PC-9 (cell line): ENCODE measurements at regions not wholly inside any gene's neighbourhood (a gene's known extent, or its start where the extent isn't known, plus 50 kb on each side); places are given as distances from the start of the nearest gene placed in this dataset.

Experiments
- BruUV-seq: library from RNA; stranded (reverse); fragments of 400-500 nt; replicated peaks from 2 replicates; lab custom pipeline; 2021; lab: Mats Ljungman, UMichigan
- CTCF ChIA-PET: fragments of 300-600 bp; sonication (Branson Sonifier 250); formaldehyde crosslinking; loops from one replicate; lab custom pipeline; 2022; ENCODE audit warnings: antibody characterized with exemption; lab: Charles Lee
- POLR2A ChIA-PET: fragments of 300-600 bp; sonication (Branson Sonifier 250); formaldehyde crosslinking; loops from one replicate; lab custom pipeline; 2022; ENCODE audit warnings: antibody characterized with exemption; ENCODE audit not compliant: unreplicated experiment; lab: Charles Lee
- DNase-seq, 2 experiments: peaks; one replicate each; pipeline versions ENCODE4 v3.0.0 to v3.0.0-alpha.2; 2015 to 2022; ENCODE audit warnings: mixed read lengths in 1 of 2
- H2AFZ ChIP-seq: fragments of 200-600 bp; sonication (generic); 2 replicates; pipeline ENCODE4 v1.8.1; 2017; ENCODE audit warnings: antibody characterized with exemption
- H3F3A ChIP-seq: fragments of 200-600 bp; sonication (generic); 2 replicates; pipeline ENCODE4 v1.8.1; 2017; ENCODE audit warnings: antibody characterized with exemption, mild to moderate bottlenecking, low read depth; ENCODE audit not compliant: insufficient read depth
- H3K27ac ChIP-seq: fragments of 200-600 bp; sonication (generic); 2 replicates; pipeline ENCODE4 v1.6.1; 2016; ENCODE audit warnings: mixed run types
- H3K27me3 ChIP-seq: fragments of 200-600 bp; sonication (generic); 2 replicates; pipeline ENCODE4 v1.6.1; 2016; ENCODE audit warnings: low read depth, mixed run types; ENCODE audit not compliant: insufficient read depth
- H3K36me3 ChIP-seq: fragments of 200-600 bp; sonication (generic); 2 replicates; pipeline ENCODE4 v1.6.1; 2016; ENCODE audit warnings: low read depth, mixed run types
- H3K4me1 ChIP-seq: fragments of 200-600 bp; sonication (generic); replicated peaks from 2 replicates; pipeline ENCODE4 v1.6.1; 2016; ENCODE audit warnings: mixed run types; ENCODE audit not compliant: insufficient read depth
- H3K4me2 ChIP-seq: fragments of 200-600 bp; sonication (generic); 2 replicates; pipeline ENCODE4 v1.6.1; 2017; ENCODE audit warnings: mixed run types
- H3K4me3 ChIP-seq: fragments of 200-600 bp; sonication (generic); 2 replicates; pipeline ENCODE4 v1.6.1; 2016; ENCODE audit warnings: mixed run types
- H3K79me2 ChIP-seq: fragments of 200-600 bp; sonication (generic); 2 replicates; pipeline ENCODE4 v1.6.1; 2017; ENCODE audit warnings: low read depth, mixed run types
- H3K9me2 ChIP-seq: fragments of 200-600 bp; sonication (generic); 2 replicates; pipeline ENCODE4 v1.8.1; 2017; ENCODE audit warnings: mild to moderate bottlenecking; ENCODE audit not compliant: insufficient read depth
- H3K9me3 ChIP-seq: fragments of 200-600 bp; sonication (generic); 2 replicates; pipeline ENCODE4 v1.8.1; 2016; ENCODE audit warnings: low read depth; ENCODE audit not compliant: insufficient read depth
- H4K20me1 ChIP-seq: fragments of 200-600 bp; sonication (generic); 2 replicates; pipeline ENCODE4 v1.8.1; 2017; ENCODE audit not compliant: insufficient read depth
- EZH2 ChIP-seq: fragments of 200-600 bp; sonication (generic); IDR thresholded peaks from 2 replicates; pipeline ENCODE4 v1.8.0; 2017; ENCODE audit warnings: antibody characterized with exemption, low read depth
- intact Hi-C: fragments of 100-400 bp; cut with micrococcal nuclease; formaldehyde crosslinking; loops from one replicate; pipeline ENCODE4 v1.10.0; 2022; ENCODE audit not compliant: unreplicated experiment
- TF ChIP-seq, protein P1 (sequence below): fragments of 200-600 bp; sonication (generic); conservative IDR thresholded peaks from 2 replicates; pipeline ENCODE4 v1.6.1; 2017; ENCODE audit warnings: mixed run types, antibody characterized with exemption, mild to moderate bottlenecking, moderate library complexity

GRCh38 chr18:56214706-56215105 lies 423.7 kb downstream of the TXNL1 start:
- Histone ChIP-seq H4K20me1 (no peaks in the 10 kb centered on the region), H2AFZ (no peak overlapping the region), H3F3A (no peaks in the 10 kb centered on the region), H3K4me2 (no peak overlapping the region), H3K9me2 (no peaks in the 10 kb centered on the region), H3K9me3 (no peaks in the 10 kb centered on the region; the same call in 1 of the 2 replicates), H3K4me1 (no peaks in the 10 kb centered on the region), H3K36me3 (no peaks in the 10 kb centered on the region), H3K4me3 (no peak overlapping the region), H3K27ac (no peak overlapping the region), H3K27me3 (no peaks in the 10 kb centered on the region), H3K79me2 (no peaks in the 10 kb centered on the region)
- TF ChIP-seq EZH2, result no peak
- TF ChIP-seq, protein P1, sequence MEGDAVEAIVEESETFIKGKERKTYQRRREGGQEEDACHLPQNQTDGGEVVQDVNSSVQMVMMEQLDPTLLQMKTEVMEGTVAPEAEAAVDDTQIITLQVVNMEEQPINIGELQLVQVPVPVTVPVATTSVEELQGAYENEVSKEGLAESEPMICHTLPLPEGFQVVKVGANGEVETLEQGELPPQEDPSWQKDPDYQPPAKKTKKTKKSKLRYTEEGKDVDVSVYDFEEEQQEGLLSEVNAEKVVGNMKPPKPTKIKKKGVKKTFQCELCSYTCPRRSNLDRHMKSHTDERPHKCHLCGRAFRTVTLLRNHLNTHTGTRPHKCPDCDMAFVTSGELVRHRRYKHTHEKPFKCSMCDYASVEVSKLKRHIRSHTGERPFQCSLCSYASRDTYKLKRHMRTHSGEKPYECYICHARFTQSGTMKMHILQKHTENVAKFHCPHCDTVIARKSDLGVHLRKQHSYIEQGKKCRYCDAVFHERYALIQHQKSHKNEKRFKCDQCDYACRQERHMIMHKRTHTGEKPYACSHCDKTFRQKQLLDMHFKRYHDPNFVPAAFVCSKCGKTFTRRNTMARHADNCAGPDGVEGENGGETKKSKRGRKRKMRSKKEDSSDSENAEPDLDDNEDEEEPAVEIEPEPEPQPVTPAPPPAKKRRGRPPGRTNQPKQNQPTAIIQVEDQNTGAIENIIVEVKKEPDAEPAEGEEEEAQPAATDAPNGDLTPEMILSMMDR, result no peak
- BruUV-seq, result no TSS peak
- CTCF ChIA-PET, result no interaction called here
- no peak for DNase-seq
- POLR2A ChIA-PET, result no interaction called here
- intact Hi-C loops, result no loop called here

DNA sequence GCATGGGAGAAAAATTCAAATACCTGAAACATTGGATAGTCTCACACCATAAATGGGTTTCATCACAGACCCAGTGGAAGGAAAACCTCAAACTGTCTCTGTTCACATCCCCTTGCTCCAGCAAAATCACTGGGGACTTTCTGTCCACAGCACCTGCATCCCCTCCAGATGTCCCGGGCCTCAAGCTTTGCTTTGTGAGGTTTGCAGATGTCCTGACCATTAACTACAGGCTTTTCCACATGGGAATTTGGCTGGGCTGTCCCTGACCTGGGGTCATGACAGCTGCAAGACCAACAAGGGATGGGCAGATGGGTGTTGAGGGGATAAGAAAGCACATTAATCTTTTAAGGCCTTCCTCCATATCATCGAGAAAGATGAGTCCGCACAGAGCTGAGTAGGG lies 427.9 kb downstream of the TXNL1 start:
- no peaks in the 10 kb centered on the region for H3K9me2 ChIP-seq
- H3F3A ChIP-seq, result no peaks in the 10 kb centered on the region
- no peak overlapping the region for H3K4me2 ChIP-seq
- no peak overlapping the region for H3K27ac ChIP-seq
- H3K4me1 ChIP-seq, result no peaks in the 10 kb centered on the region
- H3K36me3 ChIP-seq, result no peaks in the 10 kb centered on the region
- CTCF ChIA-PET, result no interaction called here
- H3K27me3 ChIP-seq, result no peaks in the 10 kb centered on the region
- no TSS peak for BruUV-seq
- POLR2A ChIA-PET, result no interaction called here
- DNase-seq, result no peak
- intact Hi-C loops, result no loop called here
- TF ChIP-seq, protein P1, result no peak
- no peak for TF ChIP-seq EZH2
- H3K9me3 ChIP-seq, result no peaks in the 10 kb centered on the region
- H3K4me3 ChIP-seq, result no peak overlapping the region
- H4K20me1 ChIP-seq, result no peaks in the 10 kb centered on the region
- no peak overlapping the region for H2AFZ ChIP-seq
- H3K79me2 ChIP-seq, result no peaks in the 10 kb centered on the region

GRCh38 chr18:56207989-56208388 lies 430.4 kb downstream of the TXNL1 start:
- no peaks in the 10 kb centered on the region for H3K4me1 ChIP-seq
- H3K79me2 ChIP-seq, result no peaks in the 10 kb centered on the region
- H3K27ac ChIP-seq, result no peak overlapping the region
- H3K4me2 ChIP-seq, result no peak overlapping the region
- H2AFZ ChIP-seq, result no peak overlapping the region
- H3K27me3 ChIP-seq, result no peaks in the 10 kb centered on the region
- POLR2A ChIA-PET, result no interaction called here
- DNase-seq, result no peak
- TF ChIP-seq, protein P1, result no peak
- no peak for TF ChIP-seq EZH2
- CTCF ChIA-PET, result no interaction called here
- intact Hi-C loops, result no loop called here
- H3K36me3 ChIP-seq, result no peaks in the 10 kb centered on the region
- no peaks in the 10 kb centered on the region for H3K9me2 ChIP-seq
- H3K9me3 ChIP-seq, result no peaks in the 10 kb centered on the region; the same call in 1 of the 2 replicates
- no peaks in the 10 kb centered on the region for H3F3A ChIP-seq
- BruUV-seq, result no TSS peak
- no peaks in the 10 kb centered on the region for H4K20me1 ChIP-seq
- H3K4me3 ChIP-seq, result no peak overlapping the region
